Esophagus squamous epithelium (tissue), 4 donors: ENCODE measurements at regions not wholly inside any gene's neighbourhood (a gene's known extent, or its start where the extent isn't known, plus 50 kb on each side); places are given as distances from the start of the nearest gene placed in this dataset.

ENCODE experiments used
- POLR2A ChIP-seq, 4 donors: fragments of 450-650 bp; IDR thresholded peaks; one replicate each; pipeline ENCODE4 v1.6.1; 2017; ENCODE audit warnings: antibody characterized with exemption in 4 of 4, mild to moderate bottlenecking in 4 of 4, moderate library complexity in 3 of 4
- TF ChIP-seq, protein P1 (sequence below), 6 experiments: fragments of 450-650 bp in 4 of 6; fragments of 200-600 bp in 2 of 6; sonication (generic) in 2 of 6; IDR thresholded peaks; one replicate each; pipeline ENCODE4 v1.5.1; 2016 to 2019; ENCODE audit warnings: antibody characterized with exemption in 6 of 6, mild to moderate bottlenecking in 4 of 6, moderate library complexity in 4 of 6

DNA sequence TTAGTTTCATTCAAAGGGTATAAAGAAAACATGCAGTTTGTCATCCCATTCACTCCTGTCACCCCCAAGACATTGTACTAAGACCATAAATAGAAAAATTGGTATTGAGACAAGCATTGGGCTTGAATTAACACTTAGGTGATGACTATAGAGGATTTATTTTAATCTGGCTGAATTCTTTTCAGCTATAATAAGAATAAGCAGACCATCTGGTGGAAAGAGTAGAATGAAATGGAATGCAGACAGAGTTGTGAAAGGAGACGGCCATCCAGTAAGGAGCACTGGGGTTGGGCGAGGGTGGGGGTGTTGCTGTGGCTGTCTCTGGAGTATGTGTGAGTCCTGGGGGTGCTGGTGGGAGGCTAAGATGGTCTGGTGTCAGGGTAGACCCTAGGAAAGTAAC, 125.0 kb upstream of the IVNS1ABP start:
- TF ChIP-seq, protein P1, sequence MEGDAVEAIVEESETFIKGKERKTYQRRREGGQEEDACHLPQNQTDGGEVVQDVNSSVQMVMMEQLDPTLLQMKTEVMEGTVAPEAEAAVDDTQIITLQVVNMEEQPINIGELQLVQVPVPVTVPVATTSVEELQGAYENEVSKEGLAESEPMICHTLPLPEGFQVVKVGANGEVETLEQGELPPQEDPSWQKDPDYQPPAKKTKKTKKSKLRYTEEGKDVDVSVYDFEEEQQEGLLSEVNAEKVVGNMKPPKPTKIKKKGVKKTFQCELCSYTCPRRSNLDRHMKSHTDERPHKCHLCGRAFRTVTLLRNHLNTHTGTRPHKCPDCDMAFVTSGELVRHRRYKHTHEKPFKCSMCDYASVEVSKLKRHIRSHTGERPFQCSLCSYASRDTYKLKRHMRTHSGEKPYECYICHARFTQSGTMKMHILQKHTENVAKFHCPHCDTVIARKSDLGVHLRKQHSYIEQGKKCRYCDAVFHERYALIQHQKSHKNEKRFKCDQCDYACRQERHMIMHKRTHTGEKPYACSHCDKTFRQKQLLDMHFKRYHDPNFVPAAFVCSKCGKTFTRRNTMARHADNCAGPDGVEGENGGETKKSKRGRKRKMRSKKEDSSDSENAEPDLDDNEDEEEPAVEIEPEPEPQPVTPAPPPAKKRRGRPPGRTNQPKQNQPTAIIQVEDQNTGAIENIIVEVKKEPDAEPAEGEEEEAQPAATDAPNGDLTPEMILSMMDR (IDR thresholded peaks at IDR 0.05), result no peak
- TF ChIP-seq POLR2A (IDR thresholded peaks at IDR 0.05), result no peak
